ENCODE measurements at regions not wholly inside any gene's neighbourhood (a gene's known extent, or its start where the extent isn't known, plus 50 kb on each side); places are given as distances from the start of the nearest gene placed in this dataset.

GRCh38 chr1:4010284-4010683, 110.2 kb upstream of the C1orf174 start:
- no peak overlapping the region for H3K27ac ChIP-seq
- H3K27me3 ChIP-seq, result no peaks in the 10 kb centered on the region
- no peaks in the 10 kb centered on the region for H3K4me1 ChIP-seq
- DNase-seq, result no peak
- no peak overlapping the region for H3K4me3 ChIP-seq
- 73 to 84% methylated on average over 5 to 7 of the region's 7 CpGs for WGBS, 2 donors
- no peaks in the 10 kb centered on the region for H3K36me3 ChIP-seq (ENCODE audit: low read depth, missing control alignments)
- intact Hi-C loops (cut with DNase I; ENCODE audit: low total_unique reads), result no loop called here
- TF ChIP-seq, protein P1, sequence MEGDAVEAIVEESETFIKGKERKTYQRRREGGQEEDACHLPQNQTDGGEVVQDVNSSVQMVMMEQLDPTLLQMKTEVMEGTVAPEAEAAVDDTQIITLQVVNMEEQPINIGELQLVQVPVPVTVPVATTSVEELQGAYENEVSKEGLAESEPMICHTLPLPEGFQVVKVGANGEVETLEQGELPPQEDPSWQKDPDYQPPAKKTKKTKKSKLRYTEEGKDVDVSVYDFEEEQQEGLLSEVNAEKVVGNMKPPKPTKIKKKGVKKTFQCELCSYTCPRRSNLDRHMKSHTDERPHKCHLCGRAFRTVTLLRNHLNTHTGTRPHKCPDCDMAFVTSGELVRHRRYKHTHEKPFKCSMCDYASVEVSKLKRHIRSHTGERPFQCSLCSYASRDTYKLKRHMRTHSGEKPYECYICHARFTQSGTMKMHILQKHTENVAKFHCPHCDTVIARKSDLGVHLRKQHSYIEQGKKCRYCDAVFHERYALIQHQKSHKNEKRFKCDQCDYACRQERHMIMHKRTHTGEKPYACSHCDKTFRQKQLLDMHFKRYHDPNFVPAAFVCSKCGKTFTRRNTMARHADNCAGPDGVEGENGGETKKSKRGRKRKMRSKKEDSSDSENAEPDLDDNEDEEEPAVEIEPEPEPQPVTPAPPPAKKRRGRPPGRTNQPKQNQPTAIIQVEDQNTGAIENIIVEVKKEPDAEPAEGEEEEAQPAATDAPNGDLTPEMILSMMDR (IDR thresholded peaks at IDR 0.05), result no peak
- TF ChIP-seq POLR2A (IDR thresholded peaks at IDR 0.05), result no peak
- no peaks in the 10 kb centered on the region for H3K9me3 ChIP-seq

- intact Hi-C loops (cut with DNase I; ENCODE audit: low total_unique reads), result no loop called here
- H3K36me3 ChIP-seq (ENCODE audit: low read depth, missing control alignments), result no peaks in the 10 kb centered on the region
- no peaks in the 10 kb centered on the region for H3K9me3 ChIP-seq
- no peak for DNase-seq
- WGBS, 2 donors, result 60 to 69% methylated on average over 24 to 25 of the region's 25 CpGs
- TF ChIP-seq, protein P1 (IDR thresholded peaks at IDR 0.05), result no peak
- no peak for TF ChIP-seq POLR2A (IDR thresholded peaks at IDR 0.05)
- H3K27ac ChIP-seq, result no peak overlapping the region
- H3K4me1 ChIP-seq, result no peaks in the 10 kb centered on the region
- no peak overlapping the region for H3K4me3 ChIP-seq
- H3K27me3 ChIP-seq, result no peaks in the 10 kb centered on the region
These were observed 110.9 kb upstream of the C1orf174 start for GRCh38 chr1:4010814-4011605.

DNA sequence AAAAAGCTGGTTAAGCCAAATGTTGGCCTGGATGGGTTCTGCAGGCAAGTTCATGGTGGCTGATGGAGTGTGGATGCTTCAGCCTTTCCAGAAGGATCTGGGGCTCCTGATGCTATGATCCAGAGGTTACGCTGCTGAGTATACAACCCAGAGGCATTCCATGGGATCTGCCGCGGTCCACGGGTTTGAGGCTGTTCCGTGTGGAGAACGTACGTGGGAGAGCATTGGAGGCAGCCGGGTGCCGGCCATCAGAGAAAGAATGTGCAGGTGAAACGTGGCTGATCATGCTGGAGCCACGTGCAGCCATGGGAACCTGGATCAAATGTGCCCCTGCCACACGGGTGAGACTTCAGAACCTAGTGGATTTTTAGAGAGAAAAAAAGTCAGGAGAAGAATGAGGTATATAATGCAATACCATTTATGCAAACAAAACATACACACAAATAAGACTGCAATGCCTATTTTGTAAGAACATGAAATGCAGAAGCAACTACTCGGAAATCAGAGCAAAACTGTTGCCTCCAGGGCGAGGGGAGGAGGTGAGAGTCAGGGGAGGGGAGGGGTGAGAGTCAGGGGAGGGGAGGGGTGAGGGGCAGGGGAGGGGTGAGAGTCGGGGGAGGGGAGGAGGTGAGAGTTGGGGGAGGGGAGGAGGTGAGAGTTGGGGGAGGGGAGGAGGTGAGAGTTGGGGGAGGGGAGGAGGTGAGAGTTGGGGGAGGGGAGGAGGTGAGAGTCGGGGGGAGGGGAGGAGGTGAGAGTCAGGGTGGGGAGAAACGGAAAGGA, 116.5 kb upstream of the C1orf174 start:
- H3K27me3 ChIP-seq, result no peaks in the 10 kb centered on the region
- no peaks in the 10 kb centered on the region for H3K9me3 ChIP-seq
- H3K36me3 ChIP-seq (ENCODE audit: low read depth, missing control alignments), result no peaks in the 10 kb centered on the region
- H3K27ac ChIP-seq, result no peak overlapping the region
- WGBS, 2 donors, result 54 to 73% methylated on average over 15 to 17 of the region's 17 CpGs
- DNase-seq, result no peak
- H3K4me1 ChIP-seq, result no peaks in the 10 kb centered on the region
- intact Hi-C loops (cut with DNase I; ENCODE audit: low total_unique reads), result no loop called here
- H3K4me3 ChIP-seq, result no peak overlapping the region
- TF ChIP-seq POLR2A (IDR thresholded peaks at IDR 0.05), result no peak
- TF ChIP-seq, protein P1 (IDR thresholded peaks at IDR 0.05), result no peak

GRCh38 chr1:4017636-4018365, 117.7 kb upstream of the C1orf174 start:
- H3K27me3 ChIP-seq, result no peaks in the 10 kb centered on the region
- no peaks in the 10 kb centered on the region for H3K36me3 ChIP-seq (ENCODE audit: low read depth, missing control alignments)
- WGBS, 2 donors, result 85 to 91% methylated on average over 12 of the region's 12 CpGs
- no peak for DNase-seq
- H3K27ac ChIP-seq, result no peak overlapping the region
- intact Hi-C loops (cut with DNase I; ENCODE audit: low total_unique reads), result no loop called here
- no peak overlapping the region for H3K4me3 ChIP-seq
- H3K9me3 ChIP-seq, result no peaks in the 10 kb centered on the region
- no peak for TF ChIP-seq POLR2A (IDR thresholded peaks at IDR 0.05)
- TF ChIP-seq, protein P1 (IDR thresholded peaks at IDR 0.05), result no peak
- peaks cover 5% of the 10 kb centered on the region for H3K4me1 ChIP-seq
